Epithelial cell of prostate (primary cell): ENCODE measurements at regions not wholly inside any gene's neighbourhood (a gene's known extent, or its start where the extent isn't known, plus 50 kb on each side); places are given as distances from the start of the nearest gene placed in this dataset.
"Not testable (repeated sequence)": the region's sequence is repeated elsewhere in the genome, so short reads cannot be mapped to it uniquely, and the experiment has no call there.

Experiments used
- DNase-seq: peaks from one replicate; pipeline ENCODE4 v3.0.0-alpha.2; 2011; ENCODE audit warnings: low read depth, low spot score
- H3K27ac ChIP-seq: fragments of 450-650 bp; 2 replicates; pipeline ENCODE4 v1.5.1; 2017; ENCODE audit warnings: mild to moderate bottlenecking

- no peak for DNase-seq
Observed at GRCh38 chr2:105515581-105516415, 116.9 kb upstream of the FHL2 start.

GRCh38 chr2:105514576-105514975 lies 115.7 kb upstream of the FHL2 start:
- no peak overlapping the region for H3K27ac ChIP-seq
- DNase-seq, result no peak

More at GRCh38 chr2:105515581-105516415, 116.9 kb upstream of the FHL2 start:
- H3K27ac ChIP-seq, result no peak overlapping the region

- DNase-seq, result no peak
- no peak overlapping the region for H3K27ac ChIP-seq
Observed at GRCh38 chr2:105510761-105511528, 112.1 kb upstream of the FHL2 start.

GRCh38 chr2:105509269-105510086 lies 110.6 kb upstream of the FHL2 start:
- no peak overlapping the region for H3K27ac ChIP-seq
- no peak for DNase-seq

GRCh38 chr2:105506860-105507259 lies 108.0 kb upstream of the FHL2 start:
- not testable (repeated sequence) for H3K27ac ChIP-seq, DNase-seq

- no peak for DNase-seq
- no peak overlapping the region for H3K27ac ChIP-seq
Observed at GRCh38 chr2:105504459-105504858, 105.6 kb upstream of the FHL2 start.

GRCh38 chr2:105502625-105503334 lies 103.9 kb upstream of the FHL2 start:
- H3K27ac ChIP-seq, result no peak overlapping the region
- no peak for DNase-seq

- no peak overlapping the region for H3K27ac ChIP-seq
- DNase-seq, result no peak
Observed at GRCh38 chr2:105498281-105498846, 99.5 kb upstream of the FHL2 start.

GRCh38 chr2:105497094-105497493 lies 98.2 kb upstream of the FHL2 start:
- H3K27ac ChIP-seq, result no peak overlapping the region
- no peak for DNase-seq

GRCh38 chr2:105496271-105496670 lies 97.4 kb upstream of the FHL2 start:
- no peak for DNase-seq
- no peak overlapping the region for H3K27ac ChIP-seq

- H3K27ac ChIP-seq, result no peak overlapping the region
- no peak for DNase-seq
Observed at GRCh38 chr2:105494683-105495425, 96.0 kb upstream of the FHL2 start.

- no peak overlapping the region for H3K27ac ChIP-seq
- no peak for DNase-seq
Observed at GRCh38 chr2:105490956-105491355, 92.1 kb upstream of the FHL2 start.

- no peak for DNase-seq
- no peak overlapping the region for H3K27ac ChIP-seq
Observed at GRCh38 chr2:105490204-105490603, 91.4 kb upstream of the FHL2 start.

- no peak overlapping the region for H3K27ac ChIP-seq
- DNase-seq, result no peak
Observed at GRCh38 chr2:105489168-105489878, 90.5 kb upstream of the FHL2 start.

GRCh38 chr2:105488285-105488684 lies 89.4 kb upstream of the FHL2 start:
- H3K27ac ChIP-seq, result no peak overlapping the region
- no peak for DNase-seq

GRCh38 chr2:105487142-105488069 lies 88.6 kb upstream of the FHL2 start:
- no peak overlapping the region for H3K27ac ChIP-seq
- no peak for DNase-seq

GRCh38 chr2:105486762-105487141 lies 87.9 kb upstream of the FHL2 start:
- no peak for DNase-seq
- H3K27ac ChIP-seq, result no peak overlapping the region
